Gastrocnemius medialis (tissue), 4 donors: ENCODE measurements at regions not wholly inside any gene's neighbourhood (a gene's known extent, or its start where the extent isn't known, plus 50 kb on each side); places are given as distances from the start of the nearest gene placed in this dataset.

Experiments
- ATAC-seq, 2 donors: fragments of 150-250 bp; one replicate each; pipeline ENCODE4 v1.9.1; 2016
- DNase-seq, 2 donors: peaks; one replicate each; pipeline ENCODE4 v3.0.0-alpha.2; 2019
- H3K27ac ChIP-seq, 4 donors: fragments of 200-600 bp; sonication (generic); 1 replicate in 1 of 4; 2 replicates in 3 of 4; pipeline ENCODE4 v1.5.1; 2016 to 2018; ENCODE audit warnings: mild to moderate bottlenecking in 2 of 4, moderate library complexity in 1 of 4
- H3K27me3 ChIP-seq, 3 donors: fragments of 200-600 bp; sonication (generic) in 2 of 3; 1 replicate in 1 of 3; 2 replicates in 2 of 3; pipeline versions ENCODE4 v1.5.1 to v1.6.0; 2016 to 2019; ENCODE audit warnings: mild to moderate bottlenecking in 1 of 3, moderate library complexity in 1 of 3
- H3K36me3 ChIP-seq, 2 donors: fragments of 200-600 bp; sonication (generic) in 1 of 2; one replicate each; pipeline ENCODE4 v1.5.1; 2017 to 2018
- H3K4me1 ChIP-seq, 2 donors: fragments of 200-600 bp; sonication (generic) in 1 of 2; one replicate each; pipeline ENCODE4 v1.5.1; 2016 to 2017; ENCODE audit warnings: mild to moderate bottlenecking in 2 of 2
- H3K4me3 ChIP-seq, 4 donors: fragments of 200-600 bp; sonication (generic) in 3 of 4; 1 replicate in 1 of 4; 2 replicates in 3 of 4; pipeline ENCODE4 v1.5.1; 2016 to 2019; ENCODE audit warnings: mild to moderate bottlenecking in 2 of 4
- H3K9me3 ChIP-seq, 3 donors: fragments of 200-600 bp; sonication (generic) in 2 of 3; 1 replicate in 1 of 3; 2 replicates in 2 of 3; pipeline ENCODE4 v1.5.1; 2016 to 2019
- POLR2A ChIP-seq, 2 donors: fragments of 450-650 bp; IDR thresholded peaks; one replicate each; pipeline ENCODE4 v1.6.1; 2017; ENCODE audit warnings: antibody characterized with exemption in 2 of 2, mild to moderate bottlenecking in 2 of 2, moderate library complexity in 2 of 2
- in situ Hi-C, 4 donors: fragments of 200-750 bp; cut with MboI; loops; one replicate each; pipeline versions ENCODE4 v1.15.0 to v1.8.0; 2017; ENCODE audit warnings: low sequenced_read_pairs in 4 of 4
- intact Hi-C: fragments of 100-400 bp; cut with DNase I; formaldehyde crosslinking; loops from one replicate; pipeline ENCODE4 v1.15.1; 2023; ENCODE audit warnings: low total_unique reads
- TF ChIP-seq, protein P1 (sequence below), 5 experiments: fragments of 450-650 bp in 3 of 5; fragments of 200-600 bp in 2 of 5; sonication (generic) in 2 of 5; IDR thresholded peaks in 4 of 5; conservative IDR thresholded peaks in 1 of 5; 1 replicate in 4 of 5; 2 replicates in 1 of 5; pipeline ENCODE4 v1.5.1; 2016 to 2019; ENCODE audit warnings: antibody characterized with exemption in 5 of 5, mild to moderate bottlenecking in 3 of 5, moderate library complexity in 3 of 5

DNA sequence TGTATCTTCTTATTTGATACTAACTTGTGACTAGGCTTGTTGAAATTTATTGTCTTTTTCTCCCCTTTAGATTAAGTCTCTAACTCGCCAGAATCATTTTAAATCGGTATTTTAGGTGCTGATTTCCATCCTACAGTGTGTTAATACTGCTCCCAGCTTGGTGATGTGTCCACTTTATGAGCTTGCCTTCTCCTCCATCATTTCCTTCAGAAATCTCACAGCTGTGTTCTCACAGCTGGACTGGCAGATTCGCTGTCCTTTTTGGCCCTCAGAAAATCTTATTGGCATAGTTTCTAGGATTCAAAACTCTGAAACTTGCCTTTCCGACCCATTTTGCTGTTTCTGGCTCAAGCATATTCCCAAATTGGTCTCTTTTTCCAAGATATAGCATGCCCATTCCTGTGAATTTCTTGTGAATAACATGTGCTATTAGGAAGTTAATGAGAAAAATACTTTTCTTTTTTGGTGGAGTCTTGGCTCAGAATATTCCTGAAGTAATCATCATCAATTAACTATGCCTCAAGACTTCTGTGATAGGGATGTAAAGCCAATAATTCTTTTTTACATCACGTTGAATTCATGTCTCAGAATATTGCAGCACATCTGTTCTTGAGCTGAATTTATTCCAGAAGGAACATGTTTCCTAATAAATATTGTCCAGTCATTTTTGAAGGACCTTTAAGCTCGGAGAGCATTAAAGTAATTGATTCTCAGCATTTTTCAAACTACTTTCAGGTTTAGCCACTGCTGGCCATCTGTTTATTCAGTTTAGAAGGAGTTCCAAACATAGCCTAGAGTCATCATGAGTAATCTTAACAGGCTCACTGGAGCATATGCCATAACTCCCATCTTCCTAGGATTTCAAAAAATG, 50.0 kb upstream of the USP44 start:
- ATAC-seq (no peak), DNase-seq (no peak)
- H3K27me3 ChIP-seq = no peaks in the 10 kb centered on the region
- H3K36me3 ChIP-seq = no peaks in the 10 kb centered on the region
- no peaks in the 10 kb centered on the region for H3K9me3 ChIP-seq
- intact Hi-C loops (loop anchor here (10.0 kb wide), 1 partner anchor 183 kb away; no protein-coding TSS in a partner anchor), in situ Hi-C loops (no loop called here)
- TF ChIP-seq, protein P1, sequence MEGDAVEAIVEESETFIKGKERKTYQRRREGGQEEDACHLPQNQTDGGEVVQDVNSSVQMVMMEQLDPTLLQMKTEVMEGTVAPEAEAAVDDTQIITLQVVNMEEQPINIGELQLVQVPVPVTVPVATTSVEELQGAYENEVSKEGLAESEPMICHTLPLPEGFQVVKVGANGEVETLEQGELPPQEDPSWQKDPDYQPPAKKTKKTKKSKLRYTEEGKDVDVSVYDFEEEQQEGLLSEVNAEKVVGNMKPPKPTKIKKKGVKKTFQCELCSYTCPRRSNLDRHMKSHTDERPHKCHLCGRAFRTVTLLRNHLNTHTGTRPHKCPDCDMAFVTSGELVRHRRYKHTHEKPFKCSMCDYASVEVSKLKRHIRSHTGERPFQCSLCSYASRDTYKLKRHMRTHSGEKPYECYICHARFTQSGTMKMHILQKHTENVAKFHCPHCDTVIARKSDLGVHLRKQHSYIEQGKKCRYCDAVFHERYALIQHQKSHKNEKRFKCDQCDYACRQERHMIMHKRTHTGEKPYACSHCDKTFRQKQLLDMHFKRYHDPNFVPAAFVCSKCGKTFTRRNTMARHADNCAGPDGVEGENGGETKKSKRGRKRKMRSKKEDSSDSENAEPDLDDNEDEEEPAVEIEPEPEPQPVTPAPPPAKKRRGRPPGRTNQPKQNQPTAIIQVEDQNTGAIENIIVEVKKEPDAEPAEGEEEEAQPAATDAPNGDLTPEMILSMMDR (IDR thresholded peaks at IDR 0.05 in 4 of 5, conservative IDR thresholded peaks at IDR 0.05 in 1 of 5) = no peak
- no peak for TF ChIP-seq POLR2A (IDR thresholded peaks at IDR 0.05)
- H3K4me3 ChIP-seq = no peak overlapping the region
- H3K27ac ChIP-seq = peak overlapping the region in 3 of 4 donors; percentile 21 to 54 (median 36)
- no peaks in the 10 kb centered on the region for H3K4me1 ChIP-seq
